Sigmoid colon (tissue), 6 donors: ENCODE measurements at regions not wholly inside any gene's neighbourhood (a gene's known extent, or its start where the extent isn't known, plus 50 kb on each side); places are given as distances from the start of the nearest gene placed in this dataset.

Experiments used
- DNase-seq: peaks from one replicate; pipeline ENCODE4 v3.0.0-alpha.2; 2019
- H3K27ac ChIP-seq, 4 donors: fragments of 200-600 bp; sonication (generic); one replicate each; pipeline ENCODE4 v1.5.1; 2016 to 2019; ENCODE audit warnings: mild to moderate bottlenecking in 1 of 4
- H3K27me3 ChIP-seq, 3 donors: fragments of 200-600 bp; sonication (generic); one replicate each; pipeline ENCODE4 v1.5.1; 2019; ENCODE audit warnings: mild to moderate bottlenecking in 1 of 3
- H3K36me3 ChIP-seq, 4 donors: fragments of 200-600 bp; sonication (generic); one replicate each; pipeline ENCODE4 v1.5.1; 2016 to 2019
- H3K4me1 ChIP-seq, 4 donors: fragments of 200-600 bp; sonication (generic); one replicate each; pipeline ENCODE4 v1.5.1; 2017 to 2019
- H3K4me3 ChIP-seq, 4 donors: fragments of 200-600 bp; sonication (generic); one replicate each; pipeline ENCODE4 v1.5.1; 2017 to 2019; ENCODE audit warnings: mild to moderate bottlenecking in 2 of 4, moderate library complexity in 1 of 4
- H3K9me3 ChIP-seq, 4 donors: fragments of 200-600 bp in 3 of 4; sonication (generic) in 3 of 4; one replicate each; pipeline versions ENCODE4 v1.5.1 to v1.6.1; 2013 to 2019
- CTCF ChIP-seq, 4 experiments: fragments of 450-650 bp in 3 of 4; fragments of 200-600 bp in 1 of 4; IDR thresholded peaks; one replicate each; pipeline ENCODE4 v1.5.1; 2016 to 2019; ENCODE audit warnings: antibody characterized with exemption in 4 of 4, mild to moderate bottlenecking in 3 of 4, moderate library complexity in 2 of 4
- EP300 ChIP-seq, 4 donors: sonication (generic); formaldehyde crosslinking; IDR thresholded peaks; one replicate each; pipeline ENCODE4 v1.6.1; 2017; ENCODE audit warnings: antibody characterized with exemption in 4 of 4
- POLR2A ChIP-seq, 2 donors: fragments of 450-650 bp; IDR thresholded peaks; one replicate each; pipeline ENCODE4 v1.6.1; 2016; ENCODE audit warnings: antibody characterized with exemption in 2 of 2, mild to moderate bottlenecking in 2 of 2, moderate library complexity in 2 of 2
- POLR2AphosphoS5 ChIP-seq, 4 donors: sonication (generic); formaldehyde crosslinking; IDR thresholded peaks; one replicate each; pipeline ENCODE4 v1.6.1; 2017; ENCODE audit warnings: antibody characterized with exemption in 4 of 4
- WGBS, 2 donors: extraction: QIAGEN DNeasy Blood & Tissue Kit; methylation state at CpG; one replicate each; pipeline ENCODE4 v1.1.7; 2013; 5-methylcytosine and 5-hydroxymethylcytosine counted together
- intact Hi-C: fragments of 100-400 bp; cut with DNase I; formaldehyde crosslinking; loops from one replicate; pipeline ENCODE4 v1.15.1; 2023
- donor health status: healthy with polysubstance abuse.
- donor health status: healthy.

GRCh38 chr16:76985392-76986045 lies 205.5 kb upstream of the MON1B start:
- no peak overlapping the region for H3K4me3 ChIP-seq
- no peaks in the 10 kb centered on the region for H3K36me3 ChIP-seq
- intact Hi-C loops = no loop called here
- WGBS, 2 donors = 30 to 55% methylated on average over 4 of the region's 4 CpGs
- H3K27ac ChIP-seq = no peak overlapping the region
- H3K4me1 ChIP-seq = no peaks in the 10 kb centered on the region
- no peaks in the 10 kb centered on the region for H3K9me3 ChIP-seq
- H3K27me3 ChIP-seq = no peaks in the 10 kb centered on the region
- DNase-seq = no peak
- TF ChIP-seq CTCF (IDR thresholded peaks at IDR 0.05) (no peak), POLR2AphosphoS5 (IDR thresholded peaks at IDR 0.05) (no peak), POLR2A (IDR thresholded peaks at IDR 0.05) (no peak), EP300 (IDR thresholded peaks at IDR 0.05) (no peak)

- no peak for TF ChIP-seq POLR2A (IDR thresholded peaks at IDR 0.05)
- TF ChIP-seq POLR2AphosphoS5 (IDR thresholded peaks at IDR 0.05) = no peak
- TF ChIP-seq EP300 (IDR thresholded peaks at IDR 0.05) = no peak
- TF ChIP-seq CTCF (IDR thresholded peaks at IDR 0.05) = no peak
- Histone ChIP-seq H3K27me3 (no peaks in the 10 kb centered on the region), H3K9me3 (no peaks in the 10 kb centered on the region), H3K4me1 (no peaks in the 10 kb centered on the region), H3K4me3 (no peak overlapping the region), H3K27ac (no peak overlapping the region), H3K36me3 (no peaks in the 10 kb centered on the region)
- DNase-seq = no peak
- intact Hi-C loops = no loop called here
- WGBS, 2 donors = 83 to 88% methylated on average over 2 of the region's 2 CpGs
These were observed 202.5 kb upstream of the MON1B start for GRCh38 chr16:76988526-76988925.

GRCh38 chr16:77002644-77003043 lies 188.3 kb upstream of the MON1B start:
- TF ChIP-seq POLR2AphosphoS5 (IDR thresholded peaks at IDR 0.05) (no peak), EP300 (IDR thresholded peaks at IDR 0.05) (no peak), POLR2A (IDR thresholded peaks at IDR 0.05) (no peak), CTCF (IDR thresholded peaks at IDR 0.05) (no peak)
- 85 to 88% methylated on average over 4 of the region's 4 CpGs for WGBS, 2 donors
- H3K4me1 ChIP-seq = no peaks in the 10 kb centered on the region
- no peaks in the 10 kb centered on the region for H3K36me3 ChIP-seq
- no peak for DNase-seq
- no peak overlapping the region for H3K27ac ChIP-seq
- H3K4me3 ChIP-seq = no peak overlapping the region
- intact Hi-C loops = no loop called here
- no peaks in the 10 kb centered on the region for H3K27me3 ChIP-seq
- no peaks in the 10 kb centered on the region for H3K9me3 ChIP-seq

GRCh38 chr16:77009453-77009852 lies 181.5 kb upstream of the MON1B start:
- H3K27me3 ChIP-seq = no peaks in the 10 kb centered on the region
- no peaks in the 10 kb centered on the region for H3K4me1 ChIP-seq
- no peaks in the 10 kb centered on the region for H3K36me3 ChIP-seq
- TF ChIP-seq POLR2A (IDR thresholded peaks at IDR 0.05) = no peak
- no peak for TF ChIP-seq CTCF (IDR thresholded peaks at IDR 0.05)
- TF ChIP-seq POLR2AphosphoS5 (IDR thresholded peaks at IDR 0.05) = no peak
- no peak for TF ChIP-seq EP300 (IDR thresholded peaks at IDR 0.05)
- H3K4me3 ChIP-seq = no peak overlapping the region
- WGBS, 2 donors = 32 to 52% methylated on average over 6 of the region's 6 CpGs
- DNase-seq = no peak
- intact Hi-C loops = no loop called here
- no peak overlapping the region for H3K27ac ChIP-seq
- H3K9me3 ChIP-seq = no peaks in the 10 kb centered on the region

GRCh38 chr16:77014441-77014840 lies 176.5 kb upstream of the MON1B start:
- Histone ChIP-seq H3K9me3 (no peaks in the 10 kb centered on the region), H3K27me3 (no peaks in the 10 kb centered on the region), H3K36me3 (no peaks in the 10 kb centered on the region), H3K4me3 (no peak overlapping the region), H3K27ac (no peak overlapping the region), H3K4me1 (no peaks in the 10 kb centered on the region)
- TF ChIP-seq EP300 (IDR thresholded peaks at IDR 0.05) = no peak
- no peak for TF ChIP-seq CTCF (IDR thresholded peaks at IDR 0.05)
- TF ChIP-seq POLR2A (IDR thresholded peaks at IDR 0.05) = no peak
- no peak for TF ChIP-seq POLR2AphosphoS5 (IDR thresholded peaks at IDR 0.05)
- intact Hi-C loops = no loop called here
- no peak for DNase-seq
- 75 to 78% methylated on average over 2 of the region's 2 CpGs for WGBS, 2 donors
